GM12878 (cell line): ENCODE measurements at regions not wholly inside any gene's neighbourhood (a gene's known extent, or its start where the extent isn't known, plus 50 kb on each side); places are given as distances from the start of the nearest gene placed in this dataset.

ENCODE experiments used
- BACH1 ChIP-seq: fragments of 450-650 bp; IDR thresholded peaks from 2 replicates; pipeline ENCODE4 v1.6.1; 2017; ENCODE audit warnings: mild to moderate bottlenecking, borderline replicate concordance
- HDGF ChIP-seq: fragments of 450-650 bp; IDR thresholded peaks from 2 replicates; pipeline ENCODE4 v1.6.1; 2016; ENCODE audit warnings: antibody characterized with exemption
- SMAD1 ChIP-seq: fragments of 450-650 bp; IDR thresholded peaks from 2 replicates; pipeline ENCODE4 v1.6.1; 2018; ENCODE audit warnings: mild to moderate bottlenecking, low read depth; ENCODE audit not compliant: partially characterized antibody
- TF ChIP-seq, protein P1 (sequence below): fragments of 450-650 bp; IDR thresholded peaks from 2 replicates; pipeline ENCODE4 v1.6.1; 2017; ENCODE audit warnings: antibody characterized with exemption, mild to moderate bottlenecking, moderate library complexity
- TF ChIP-seq, protein P2 (sequence below), 3 experiments: IDR thresholded peaks in 2 of 3; conservative IDR thresholded peaks in 1 of 3; 2 replicates each; pipeline ENCODE4 v1.5.1; 2011; ENCODE audit warnings: low read depth in 3 of 3, low read length in 3 of 3, mild to moderate bottlenecking in 3 of 3, control low read depth in 2 of 3, moderate library complexity in 2 of 3, inconsistent platforms in 1 of 3, mixed read lengths in 1 of 3; ENCODE audit not compliant: control insufficient read depth in 2 of 3, insufficient read depth in 1 of 3; ENCODE audit errors: extremely low read depth in 1 of 3
- TF ChIP-seq, protein P3 (sequence below): fragments of 450-650 bp; conservative IDR thresholded peaks from 2 replicates; pipeline ENCODE4 v1.6.1; 2017; ENCODE audit warnings: mild to moderate bottlenecking, moderate library complexity

DNA sequence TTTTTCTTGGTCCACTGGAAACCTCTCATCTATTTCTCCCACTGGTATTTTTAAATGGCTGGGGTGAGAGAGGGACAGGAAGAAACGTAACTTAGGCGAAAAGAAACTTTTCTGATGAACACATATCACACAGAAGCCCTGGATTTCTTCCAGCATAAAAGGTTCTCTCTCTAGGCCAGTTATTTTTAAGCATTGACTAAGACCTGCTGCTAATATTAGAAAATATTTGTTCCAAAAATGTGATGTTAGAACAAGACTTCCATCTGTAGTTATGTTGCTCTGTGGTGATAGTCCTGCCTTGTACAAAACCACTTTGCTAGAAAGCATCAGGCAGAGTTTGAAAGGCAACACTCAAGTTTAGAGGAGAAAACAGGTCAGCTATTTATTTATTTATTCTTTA, 537.7 kb downstream of the MCTP2 start (continued):
- TF ChIP-seq, protein P1, sequence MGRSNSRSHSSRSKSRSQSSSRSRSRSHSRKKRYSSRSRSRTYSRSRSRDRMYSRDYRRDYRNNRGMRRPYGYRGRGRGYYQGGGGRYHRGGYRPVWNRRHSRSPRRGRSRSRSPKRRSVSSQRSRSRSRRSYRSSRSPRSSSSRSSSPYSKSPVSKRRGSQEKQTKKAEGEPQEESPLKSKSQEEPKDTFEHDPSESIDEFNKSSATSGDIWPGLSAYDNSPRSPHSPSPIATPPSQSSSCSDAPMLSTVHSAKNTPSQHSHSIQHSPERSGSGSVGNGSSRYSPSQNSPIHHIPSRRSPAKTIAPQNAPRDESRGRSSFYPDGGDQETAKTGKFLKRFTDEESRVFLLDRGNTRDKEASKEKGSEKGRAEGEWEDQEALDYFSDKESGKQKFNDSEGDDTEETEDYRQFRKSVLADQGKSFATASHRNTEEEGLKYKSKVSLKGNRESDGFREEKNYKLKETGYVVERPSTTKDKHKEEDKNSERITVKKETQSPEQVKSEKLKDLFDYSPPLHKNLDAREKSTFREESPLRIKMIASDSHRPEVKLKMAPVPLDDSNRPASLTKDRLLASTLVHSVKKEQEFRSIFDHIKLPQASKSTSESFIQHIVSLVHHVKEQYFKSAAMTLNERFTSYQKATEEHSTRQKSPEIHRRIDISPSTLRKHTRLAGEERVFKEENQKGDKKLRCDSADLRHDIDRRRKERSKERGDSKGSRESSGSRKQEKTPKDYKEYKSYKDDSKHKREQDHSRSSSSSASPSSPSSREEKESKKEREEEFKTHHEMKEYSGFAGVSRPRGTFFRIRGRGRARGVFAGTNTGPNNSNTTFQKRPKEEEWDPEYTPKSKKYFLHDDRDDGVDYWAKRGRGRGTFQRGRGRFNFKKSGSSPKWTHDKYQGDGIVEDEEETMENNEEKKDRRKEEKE, result no peak
- TF ChIP-seq SMAD1 (no peak), BACH1 (no peak), HDGF (no peak)
- TF ChIP-seq, protein P2, sequence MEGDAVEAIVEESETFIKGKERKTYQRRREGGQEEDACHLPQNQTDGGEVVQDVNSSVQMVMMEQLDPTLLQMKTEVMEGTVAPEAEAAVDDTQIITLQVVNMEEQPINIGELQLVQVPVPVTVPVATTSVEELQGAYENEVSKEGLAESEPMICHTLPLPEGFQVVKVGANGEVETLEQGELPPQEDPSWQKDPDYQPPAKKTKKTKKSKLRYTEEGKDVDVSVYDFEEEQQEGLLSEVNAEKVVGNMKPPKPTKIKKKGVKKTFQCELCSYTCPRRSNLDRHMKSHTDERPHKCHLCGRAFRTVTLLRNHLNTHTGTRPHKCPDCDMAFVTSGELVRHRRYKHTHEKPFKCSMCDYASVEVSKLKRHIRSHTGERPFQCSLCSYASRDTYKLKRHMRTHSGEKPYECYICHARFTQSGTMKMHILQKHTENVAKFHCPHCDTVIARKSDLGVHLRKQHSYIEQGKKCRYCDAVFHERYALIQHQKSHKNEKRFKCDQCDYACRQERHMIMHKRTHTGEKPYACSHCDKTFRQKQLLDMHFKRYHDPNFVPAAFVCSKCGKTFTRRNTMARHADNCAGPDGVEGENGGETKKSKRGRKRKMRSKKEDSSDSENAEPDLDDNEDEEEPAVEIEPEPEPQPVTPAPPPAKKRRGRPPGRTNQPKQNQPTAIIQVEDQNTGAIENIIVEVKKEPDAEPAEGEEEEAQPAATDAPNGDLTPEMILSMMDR (IDR thresholded peaks at IDR 0.05 in 2 of 3, conservative IDR thresholded peaks at IDR 0.05 in 1 of 3; ENCODE audit: control insufficient read depth in 2 of 3, extremely low read depth in 1 of 3, insufficient read depth in 1 of 3, low read depth in 3 of 3, low read length in 3 of 3), result no peak
- TF ChIP-seq, protein P3, sequence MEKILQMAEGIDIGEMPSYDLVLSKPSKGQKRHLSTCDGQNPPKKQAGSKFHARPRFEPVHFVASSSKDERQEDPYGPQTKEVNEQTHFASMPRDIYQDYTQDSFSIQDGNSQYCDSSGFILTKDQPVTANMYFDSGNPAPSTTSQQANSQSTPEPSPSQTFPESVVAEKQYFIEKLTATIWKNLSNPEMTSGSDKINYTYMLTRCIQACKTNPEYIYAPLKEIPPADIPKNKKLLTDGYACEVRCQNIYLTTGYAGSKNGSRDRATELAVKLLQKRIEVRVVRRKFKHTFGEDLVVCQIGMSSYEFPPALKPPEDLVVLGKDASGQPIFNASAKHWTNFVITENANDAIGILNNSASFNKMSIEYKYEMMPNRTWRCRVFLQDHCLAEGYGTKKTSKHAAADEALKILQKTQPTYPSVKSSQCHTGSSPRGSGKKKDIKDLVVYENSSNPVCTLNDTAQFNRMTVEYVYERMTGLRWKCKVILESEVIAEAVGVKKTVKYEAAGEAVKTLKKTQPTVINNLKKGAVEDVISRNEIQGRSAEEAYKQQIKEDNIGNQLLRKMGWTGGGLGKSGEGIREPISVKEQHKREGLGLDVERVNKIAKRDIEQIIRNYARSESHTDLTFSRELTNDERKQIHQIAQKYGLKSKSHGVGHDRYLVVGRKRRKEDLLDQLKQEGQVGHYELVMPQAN, result no peak
